GM12892 (cell line): ENCODE measurements at regions not wholly inside any gene's neighbourhood (a gene's known extent, or its start where the extent isn't known, plus 50 kb on each side); places are given as distances from the start of the nearest gene placed in this dataset.
"Not testable (repeated sequence)": the region's sequence is repeated elsewhere in the genome, so short reads cannot be mapped to it uniquely, and the experiment has no call there.

Source experiments
- POLR2A ChIP-seq: IDR thresholded peaks from 2 replicates; pipeline ENCODE4 v1.6.1; 2011; ENCODE audit warnings: low read depth, low read length, control low read depth
- POLR2AphosphoS5 ChIP-seq: IDR thresholded peaks from 2 replicates; pipeline ENCODE4 v1.6.1; 2011; ENCODE audit warnings: low read depth, low read length, control low read depth

- TF ChIP-seq POLR2AphosphoS5, POLR2A: not testable (repeated sequence)
Observed at GRCh38 chr17:34038786-34039185, 216.3 kb upstream of the CCL2 start.
